Glutamatergic neuron (in vitro differentiated cells): ENCODE measurements at regions not wholly inside any gene's neighbourhood (a gene's known extent, or its start where the extent isn't known, plus 50 kb on each side); places are given as distances from the start of the nearest gene placed in this dataset.

Source experiments
- DNase-seq: peaks from one replicate; pipeline ENCODE4 v3.0.0; 2022
- H3K27ac Mint-ChIP-seq: one replicate; pipeline ENCODE4 v1.8.0; 2020; ENCODE audit warnings: mild to moderate bottlenecking, mixed read lengths, inconsistent platforms; ENCODE audit not compliant: unreplicated experiment
- H3K27me3 Mint-ChIP-seq: one replicate; pipeline ENCODE4 v1.8.0; 2020; ENCODE audit warnings: mild to moderate bottlenecking, moderate library complexity, mixed read lengths, inconsistent platforms; ENCODE audit not compliant: unreplicated experiment
- H3K36me3 Mint-ChIP-seq: one replicate; pipeline ENCODE4 v1.8.0; 2020; ENCODE audit warnings: mild to moderate bottlenecking, mixed read lengths, inconsistent platforms; ENCODE audit not compliant: unreplicated experiment
- H3K4me1 Mint-ChIP-seq: one replicate; pipeline ENCODE4 v1.8.0; 2020; ENCODE audit warnings: mild to moderate bottlenecking, low read depth, mixed read lengths, inconsistent platforms; ENCODE audit not compliant: unreplicated experiment
- H3K4me3 Mint-ChIP-seq: one replicate; pipeline ENCODE4 v1.8.0; 2020; ENCODE audit warnings: mild to moderate bottlenecking, mixed read lengths, inconsistent platforms; ENCODE audit not compliant: unreplicated experiment
- H3K9me3 Mint-ChIP-seq: one replicate; pipeline ENCODE4 v1.8.0; 2020; ENCODE audit warnings: mild to moderate bottlenecking, moderate library complexity, mixed read lengths, inconsistent platforms; ENCODE audit not compliant: unreplicated experiment
- TF ChIP-seq, protein P1 (sequence below): fragments of 200-600 bp; sonication (generic); IDR thresholded peaks from one replicate; pipeline ENCODE4 v1.5.0; 2021; ENCODE audit not compliant: partially characterized antibody, unreplicated experiment

DNA sequence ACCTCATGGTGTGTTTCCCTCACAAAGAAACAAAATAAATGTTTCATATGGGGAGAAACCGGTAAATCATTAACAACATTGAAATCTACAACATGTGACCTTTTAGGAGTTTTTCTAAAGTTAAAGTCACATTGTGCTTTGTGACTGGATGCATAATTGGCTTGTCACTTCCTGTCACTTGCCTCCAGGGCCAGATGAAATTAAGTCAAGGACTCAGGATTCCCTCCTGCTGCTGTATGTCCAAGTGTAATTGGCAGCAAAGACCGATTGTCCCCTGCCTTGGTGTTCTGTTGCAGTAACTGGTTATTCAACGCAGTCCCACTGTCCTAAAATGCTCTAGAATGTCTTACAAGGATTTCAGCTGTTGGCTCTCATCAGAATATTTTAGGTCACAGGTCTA, 448.2 kb downstream of the LIG4 start:
- Mint-ChIP-seq H3K9me3 (no peaks in the 10 kb centered on the region), H3K27me3 (no peaks in the 10 kb centered on the region), H3K36me3 (no peaks in the 10 kb centered on the region), H3K4me1 (peaks cover 34% of the 10 kb centered on the region), H3K4me3 (peak overlapping the region; percentile 7), H3K27ac (peak overlapping the region; percentile 54)
- DNase-seq = no peak
- TF ChIP-seq, protein P1, sequence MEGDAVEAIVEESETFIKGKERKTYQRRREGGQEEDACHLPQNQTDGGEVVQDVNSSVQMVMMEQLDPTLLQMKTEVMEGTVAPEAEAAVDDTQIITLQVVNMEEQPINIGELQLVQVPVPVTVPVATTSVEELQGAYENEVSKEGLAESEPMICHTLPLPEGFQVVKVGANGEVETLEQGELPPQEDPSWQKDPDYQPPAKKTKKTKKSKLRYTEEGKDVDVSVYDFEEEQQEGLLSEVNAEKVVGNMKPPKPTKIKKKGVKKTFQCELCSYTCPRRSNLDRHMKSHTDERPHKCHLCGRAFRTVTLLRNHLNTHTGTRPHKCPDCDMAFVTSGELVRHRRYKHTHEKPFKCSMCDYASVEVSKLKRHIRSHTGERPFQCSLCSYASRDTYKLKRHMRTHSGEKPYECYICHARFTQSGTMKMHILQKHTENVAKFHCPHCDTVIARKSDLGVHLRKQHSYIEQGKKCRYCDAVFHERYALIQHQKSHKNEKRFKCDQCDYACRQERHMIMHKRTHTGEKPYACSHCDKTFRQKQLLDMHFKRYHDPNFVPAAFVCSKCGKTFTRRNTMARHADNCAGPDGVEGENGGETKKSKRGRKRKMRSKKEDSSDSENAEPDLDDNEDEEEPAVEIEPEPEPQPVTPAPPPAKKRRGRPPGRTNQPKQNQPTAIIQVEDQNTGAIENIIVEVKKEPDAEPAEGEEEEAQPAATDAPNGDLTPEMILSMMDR = no peak

DNA sequence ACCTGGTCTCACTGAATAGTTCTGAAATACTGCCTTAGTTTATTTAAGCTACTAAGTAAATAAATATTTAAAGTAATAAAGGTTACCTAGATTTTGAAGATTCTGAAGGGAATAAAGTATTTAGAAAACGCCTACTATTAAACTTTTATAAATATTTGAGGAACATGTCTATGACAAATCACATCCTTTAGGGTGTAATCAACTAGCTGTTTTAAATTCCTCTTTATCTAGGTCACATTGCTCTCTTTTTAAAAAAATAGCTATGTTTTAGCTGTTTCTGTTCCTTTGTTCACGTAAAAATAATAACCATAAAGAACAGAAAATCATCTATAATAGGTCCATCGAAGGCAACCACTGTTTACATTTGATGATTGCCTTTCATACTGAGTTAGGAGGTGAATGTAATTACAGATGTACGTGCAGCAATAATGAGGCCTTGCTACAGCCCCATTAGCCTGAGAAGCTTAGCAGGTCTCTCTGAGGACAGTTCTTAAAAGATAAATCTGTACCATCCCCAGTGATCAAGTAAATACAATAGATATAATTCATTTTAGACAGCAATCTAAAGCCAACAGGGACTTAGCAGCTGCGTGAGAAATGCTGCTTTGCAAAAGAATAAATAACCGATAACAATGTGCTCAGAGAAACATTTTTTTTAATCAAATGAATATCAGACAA, 449.5 kb downstream of the LIG4 start:
- no peak overlapping the region for H3K4me3 Mint-ChIP-seq
- H3K36me3 Mint-ChIP-seq = no peaks in the 10 kb centered on the region
- H3K4me1 Mint-ChIP-seq = peaks cover 34% of the 10 kb centered on the region
- DNase-seq = no peak
- H3K27ac Mint-ChIP-seq = peak overlapping the region; percentile 54
- TF ChIP-seq, protein P1 = no peak
- H3K27me3 Mint-ChIP-seq = no peaks in the 10 kb centered on the region
- no peaks in the 10 kb centered on the region for H3K9me3 Mint-ChIP-seq

- H3K4me1 Mint-ChIP-seq = peaks cover 31% of the 10 kb centered on the region
- H3K36me3 Mint-ChIP-seq = no peaks in the 10 kb centered on the region
- no peak overlapping the region for H3K27ac Mint-ChIP-seq
- TF ChIP-seq, protein P1 = no peak
- no peaks in the 10 kb centered on the region for H3K9me3 Mint-ChIP-seq
- DNase-seq = no peak
- no peaks in the 10 kb centered on the region for H3K27me3 Mint-ChIP-seq
- no peak overlapping the region for H3K4me3 Mint-ChIP-seq
These were observed 451.3 kb downstream of the LIG4 start for GRCh38 chr13:107764046-107764445.

DNA sequence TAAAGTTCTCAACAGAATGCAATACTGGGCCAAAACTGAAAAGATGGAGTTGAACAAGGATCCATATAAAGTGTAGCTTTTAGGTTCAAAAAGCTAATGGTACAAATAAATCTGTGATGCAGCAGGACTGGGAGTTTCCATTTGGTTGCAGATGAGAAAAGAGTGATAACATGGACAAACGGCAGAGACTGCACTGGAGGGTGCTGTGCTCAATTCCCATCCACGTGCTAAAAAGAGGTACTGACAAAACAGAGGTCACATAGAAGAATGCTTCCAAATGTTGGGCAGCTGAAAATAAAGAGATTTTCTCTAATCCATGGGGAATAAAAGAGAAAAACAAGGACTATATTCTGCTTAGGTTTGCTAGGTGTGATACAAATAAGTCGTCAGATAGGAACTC, 461.6 kb downstream of the LIG4 start:
- H3K27me3 Mint-ChIP-seq = no peaks in the 10 kb centered on the region
- TF ChIP-seq, protein P1 = no peak
- no peak for DNase-seq
- peak overlapping the region; percentile 2 for H3K4me3 Mint-ChIP-seq
- H3K36me3 Mint-ChIP-seq = no peaks in the 10 kb centered on the region
- no peaks in the 10 kb centered on the region for H3K9me3 Mint-ChIP-seq
- H3K27ac Mint-ChIP-seq = no peak overlapping the region
- H3K4me1 Mint-ChIP-seq = peaks cover 21% of the 10 kb centered on the region

GRCh38 chr13:107753291-107753690, 462.0 kb downstream of the LIG4 start:
- no peaks in the 10 kb centered on the region for H3K9me3 Mint-ChIP-seq
- H3K27me3 Mint-ChIP-seq = no peaks in the 10 kb centered on the region
- H3K4me3 Mint-ChIP-seq = no peak overlapping the region
- TF ChIP-seq, protein P1 = no peak
- no peak overlapping the region for H3K27ac Mint-ChIP-seq
- no peaks in the 10 kb centered on the region for H3K36me3 Mint-ChIP-seq
- no peak for DNase-seq
- H3K4me1 Mint-ChIP-seq = peaks cover 21% of the 10 kb centered on the region
